NCI-H1694 treated with DMSO at 0.1 percent for 48 hours (cell line): ENCODE measurements at regions not wholly inside any gene's neighbourhood (a gene's known extent, or its start where the extent isn't known, plus 50 kb on each side); places are given as distances from the start of the nearest gene placed in this dataset.
A peak's percentile ranks its signal among the peaks of the same experiment; 100 is the strongest.
"Not testable (repeated sequence)": the region's sequence is repeated elsewhere in the genome, so short reads cannot be mapped to it uniquely, and the experiment has no call there.

Experiments used
- DNase-seq: peaks from one replicate; lab custom pipeline; 2025; lab: John Stamatoyannopoulos, UW

DNA sequence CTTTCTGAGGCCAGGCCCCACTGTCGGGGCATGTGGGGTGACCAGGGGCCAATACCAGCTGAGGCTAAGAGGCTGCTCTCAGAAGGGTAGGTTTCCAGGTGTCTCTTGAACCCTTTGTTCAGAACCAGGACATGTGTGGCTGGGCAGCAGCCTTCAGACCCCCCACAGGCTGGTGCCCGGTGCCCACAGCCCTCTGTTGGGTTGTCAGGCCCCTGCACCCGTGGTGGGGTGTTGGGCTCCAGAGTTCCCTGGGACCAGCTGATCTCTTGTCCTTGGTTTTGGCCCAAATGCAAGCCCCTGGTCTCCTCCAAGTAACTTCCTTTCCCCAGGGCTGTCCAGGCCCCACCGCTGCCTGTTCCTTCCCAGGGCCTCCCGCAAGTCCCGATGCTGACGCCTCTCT is 226.0 kb downstream of the TMEM121 start:
- not testable (repeated sequence) for DNase-seq

DNA sequence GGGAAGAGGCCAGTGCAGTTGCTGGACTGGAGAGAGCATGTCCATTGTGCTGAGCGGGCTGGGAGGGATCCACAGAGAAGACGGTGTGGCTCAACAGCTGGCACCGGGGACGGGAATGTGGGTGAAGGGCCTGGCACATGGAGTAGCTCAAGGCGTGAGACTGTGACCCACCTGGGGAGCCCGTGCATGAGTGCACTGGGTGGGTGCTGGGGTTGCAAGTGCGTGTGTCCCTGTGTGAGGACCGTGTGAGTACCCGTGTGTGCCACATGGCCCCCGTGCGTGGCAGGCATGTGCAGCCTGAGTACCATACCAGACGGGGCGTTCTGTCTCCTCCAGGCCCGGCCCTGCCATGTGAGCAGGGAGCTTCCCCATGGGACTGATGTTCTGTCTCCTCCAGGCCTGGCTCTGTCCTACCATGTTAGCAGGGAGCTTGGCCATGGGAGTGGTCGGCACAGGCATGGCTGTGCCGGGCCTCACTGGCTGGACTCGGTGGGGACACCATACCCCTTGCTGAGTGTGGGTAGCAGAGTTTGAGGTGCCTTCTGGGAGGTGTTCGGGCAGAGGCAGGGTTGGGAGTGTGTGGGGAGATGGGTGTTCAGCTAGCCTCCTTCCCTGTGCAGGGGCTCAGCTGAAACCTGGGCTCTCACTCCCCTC is 234.4 kb downstream of the TMEM121 start:
- DNase-seq: no peak

DNA sequence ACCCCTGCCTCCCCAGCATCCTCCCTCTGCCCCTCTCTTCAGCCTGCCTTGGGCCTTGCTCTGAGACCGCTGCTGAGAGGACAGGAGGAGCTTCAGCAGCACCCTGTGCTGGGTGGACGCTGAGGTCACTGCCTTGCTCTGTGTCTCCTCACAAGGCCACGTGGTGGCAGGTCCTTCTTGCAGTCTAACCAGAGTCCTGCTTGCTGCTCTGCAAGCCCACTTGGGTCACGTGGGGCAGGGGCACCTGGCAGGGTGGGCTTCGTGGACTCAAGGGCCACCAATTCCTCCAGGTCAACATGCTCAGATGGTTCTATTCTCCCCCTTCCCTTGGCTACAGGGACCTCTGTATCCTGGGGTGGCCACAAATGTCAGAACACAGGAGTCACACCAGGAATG is 235.0 kb downstream of the TMEM121 start:
- DNase-seq: not testable (repeated sequence)

DNA sequence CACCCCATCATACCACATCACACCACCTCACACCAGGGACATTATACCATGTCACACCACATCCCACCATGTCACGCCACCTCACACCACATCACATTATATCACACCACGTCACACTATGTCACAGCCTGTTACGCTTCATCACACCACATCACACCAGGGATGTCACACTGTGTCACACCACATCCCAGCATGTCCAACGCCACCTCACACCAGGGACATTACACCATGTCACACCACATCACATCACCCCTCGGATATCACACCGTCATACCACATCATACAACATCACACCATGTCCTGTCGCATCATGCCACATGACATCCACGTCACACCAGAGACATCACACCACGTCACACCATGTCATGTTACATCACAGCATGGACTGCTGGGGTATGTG is 235.5 kb downstream of the TMEM121 start:
- DNase-seq: no peak

DNA sequence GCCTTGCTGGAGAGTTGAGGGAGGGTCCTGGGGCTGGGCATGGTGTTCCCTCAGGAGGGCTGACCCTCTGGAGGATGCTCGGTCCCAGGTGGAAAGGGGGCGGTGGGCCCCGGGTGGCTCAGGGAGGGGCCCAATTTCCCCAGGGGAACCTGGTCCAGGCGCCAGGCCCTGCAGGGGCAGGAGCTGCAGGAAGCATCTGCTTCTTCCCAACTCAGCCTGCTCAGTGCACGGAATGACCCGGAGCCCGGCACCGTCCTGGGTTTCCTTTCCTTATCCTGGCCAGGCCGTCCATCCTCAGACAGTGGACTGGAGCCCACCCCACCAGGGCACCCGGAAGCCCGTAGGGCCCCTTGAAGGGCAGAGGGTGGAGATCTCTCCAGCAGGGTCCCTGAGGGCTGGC is 235.9 kb downstream of the TMEM121 start:
- not testable (repeated sequence) for DNase-seq

DNA sequence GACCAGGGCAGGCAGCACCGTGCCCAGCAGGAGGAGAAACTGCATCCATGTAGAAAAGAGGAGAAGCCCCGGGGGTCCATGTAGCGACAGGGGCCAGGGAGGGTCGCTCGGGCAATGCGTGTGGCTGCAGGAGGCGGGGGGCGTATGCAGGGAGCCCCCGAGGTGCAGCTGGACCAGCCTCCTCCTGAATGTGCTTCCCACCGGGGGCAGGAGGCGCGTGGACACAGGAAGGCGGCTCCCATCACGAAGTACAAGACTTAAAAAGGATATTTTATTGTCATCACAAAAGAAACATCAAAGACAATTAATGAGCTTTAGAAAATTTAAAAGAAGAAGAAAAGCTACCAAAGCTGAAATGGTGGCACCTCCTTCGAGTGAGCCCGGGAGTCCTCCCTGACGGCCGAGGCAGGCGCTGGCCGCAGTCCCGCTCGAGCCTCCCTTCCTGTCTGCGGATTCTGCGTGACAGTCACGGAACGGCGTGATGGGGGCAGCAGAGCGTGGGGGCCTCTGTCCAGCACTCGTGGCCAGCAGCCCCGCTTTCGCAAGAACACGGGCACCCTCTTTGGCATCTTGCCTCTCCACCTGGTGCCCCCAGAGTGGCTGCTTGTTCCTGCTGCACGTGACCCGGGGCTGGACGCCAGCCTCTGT is 238.0 kb downstream of the TMEM121 start:
- not testable (repeated sequence) for DNase-seq

DNA sequence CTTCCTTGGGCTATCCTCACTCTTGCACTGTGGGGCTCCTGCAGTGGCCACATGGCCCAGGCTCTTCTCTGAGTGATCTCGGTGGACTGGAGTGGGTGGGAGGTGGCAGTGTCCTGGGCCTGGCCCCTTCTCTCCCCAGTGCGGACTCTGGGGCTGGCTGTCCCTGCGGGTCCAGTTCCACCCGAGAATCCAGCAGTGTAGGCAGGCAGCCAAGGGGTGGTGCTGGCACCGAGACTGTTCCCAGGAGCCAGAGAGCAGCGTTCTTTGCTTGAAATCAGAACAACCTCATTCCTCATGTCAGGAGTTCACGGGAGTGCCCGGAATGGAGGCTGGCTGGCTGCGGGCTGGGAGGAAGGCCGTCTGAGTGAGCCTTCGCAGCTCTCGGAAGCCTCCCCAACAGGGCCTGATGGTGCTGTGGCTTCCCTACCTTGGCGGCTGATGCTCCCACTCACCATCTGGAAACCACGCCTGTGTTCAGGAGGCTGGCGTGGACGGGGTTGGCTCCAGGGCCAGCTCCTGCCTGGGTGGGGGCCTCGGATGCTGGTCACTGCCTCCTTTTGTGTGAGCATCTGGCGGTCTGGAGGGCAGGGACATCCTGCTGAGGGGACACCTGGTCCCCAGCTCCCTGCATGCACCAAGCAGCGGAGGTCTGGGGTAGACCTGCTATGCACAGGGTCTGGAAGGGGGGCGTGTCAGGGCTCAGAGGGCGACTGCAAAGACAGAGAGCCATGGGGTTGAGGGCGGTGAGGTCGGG is 238.9 kb downstream of the TMEM121 start:
- not testable (repeated sequence) for DNase-seq

DNA sequence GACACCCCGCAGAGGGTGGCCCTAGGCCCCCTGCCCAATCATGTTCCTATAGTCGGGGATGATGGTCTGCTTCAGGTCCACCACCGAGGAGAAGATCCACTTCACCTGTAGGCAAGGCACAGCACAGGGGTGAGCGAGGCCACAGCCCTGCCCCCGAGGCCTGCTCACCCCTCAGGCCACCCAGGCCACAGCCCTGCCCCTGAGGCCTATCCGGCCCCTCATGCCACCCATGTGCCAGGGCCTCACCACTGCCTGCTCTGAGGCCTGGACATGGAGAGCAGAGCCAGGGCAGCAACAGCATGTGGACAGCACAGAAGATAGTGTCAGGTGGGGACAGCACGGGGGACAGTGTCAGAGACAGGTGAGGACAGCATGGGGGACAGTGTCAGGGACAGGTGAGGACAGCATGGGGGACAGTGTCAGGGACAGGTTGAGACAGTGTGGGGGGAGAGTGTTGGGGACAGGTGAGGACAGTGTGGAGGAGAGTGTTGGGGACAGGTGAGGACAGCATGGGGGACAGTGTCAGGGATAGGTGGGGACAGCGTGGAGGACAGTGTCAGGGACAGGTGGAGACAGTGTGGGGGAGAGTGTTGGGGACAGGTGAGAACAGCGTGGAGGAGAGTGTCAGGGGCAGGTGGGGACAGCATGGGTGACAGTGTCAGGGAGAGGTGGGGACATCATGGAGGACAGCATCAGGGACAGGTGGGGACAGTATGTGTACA is 239.7 kb downstream of the TMEM121 start:
- no peak for DNase-seq

DNA sequence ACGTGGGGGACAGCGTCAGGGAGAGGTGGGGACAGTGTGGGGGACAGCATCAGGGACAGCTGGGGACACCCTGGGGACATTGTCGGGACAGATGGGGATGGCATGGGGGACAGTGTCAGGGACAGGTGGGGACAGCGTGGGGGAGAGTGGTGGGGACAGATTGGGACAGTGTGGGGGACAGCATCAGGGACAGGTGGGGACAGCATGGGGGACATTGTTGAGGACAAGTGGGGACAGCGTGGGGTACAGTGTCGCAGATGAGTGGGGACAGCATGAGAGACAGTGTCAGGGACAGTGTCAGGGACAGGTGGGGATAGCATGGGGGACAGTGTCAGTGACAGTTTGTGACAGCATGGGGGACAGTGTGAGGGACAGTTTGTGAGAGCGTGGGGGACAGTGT is 240.9 kb downstream of the TMEM121 start:
- no peak for DNase-seq

DNA sequence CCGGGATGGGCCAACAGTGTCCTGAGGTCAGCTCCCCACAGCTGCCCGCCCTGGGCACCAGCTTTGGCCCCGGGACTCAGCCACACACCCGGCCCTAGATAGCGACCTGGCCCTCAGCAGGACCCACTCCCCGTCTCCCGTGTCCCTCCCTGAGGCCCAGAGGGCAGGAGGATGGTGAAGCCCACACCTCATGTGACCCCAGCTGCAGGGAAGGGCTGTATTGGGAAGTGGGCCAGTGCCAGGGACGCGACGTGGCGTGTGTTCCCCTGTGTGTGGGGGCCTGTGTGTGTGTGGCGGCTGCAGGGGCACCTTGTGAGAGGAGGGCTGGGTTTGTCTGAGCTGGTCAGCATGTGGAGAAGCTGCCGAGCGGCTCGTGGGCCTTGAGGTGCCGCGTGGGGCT is 241.7 kb downstream of the TMEM121 start:
- not testable (repeated sequence) for DNase-seq

DNA sequence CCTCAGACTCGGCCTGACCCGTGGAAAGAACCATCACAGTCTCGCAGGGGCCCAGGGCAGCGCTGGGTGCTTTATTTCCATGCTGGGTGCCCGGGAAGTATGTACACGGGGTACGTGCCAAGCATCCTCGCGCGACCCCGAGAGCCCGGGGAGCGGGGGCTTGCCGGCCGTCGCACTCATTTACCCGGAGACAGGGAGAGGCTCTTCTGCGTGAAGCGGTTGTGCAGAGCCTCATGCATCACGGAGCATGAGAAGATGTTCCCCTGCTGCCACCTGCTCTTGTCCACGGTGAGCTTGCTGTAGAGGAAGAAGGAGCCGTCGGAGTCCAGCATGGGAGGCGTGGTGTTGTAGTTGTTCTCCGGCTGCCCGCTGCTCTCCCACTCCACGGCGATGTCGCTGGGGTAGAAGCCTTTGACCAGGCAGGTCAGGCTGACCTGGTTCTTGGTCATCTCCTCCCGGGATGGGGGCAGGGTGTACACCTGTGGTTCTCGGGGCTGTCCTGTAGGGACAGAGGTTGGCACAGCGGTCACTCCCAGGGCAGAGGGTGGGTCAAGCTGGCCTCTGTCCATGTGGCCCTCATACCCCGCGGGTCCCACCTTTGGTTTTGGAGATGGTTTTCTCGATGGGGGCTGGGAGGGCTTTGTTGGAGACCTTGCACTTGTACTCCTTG is 242.8 kb downstream of the TMEM121 start:
- DNase-seq: not testable (repeated sequence)

DNA sequence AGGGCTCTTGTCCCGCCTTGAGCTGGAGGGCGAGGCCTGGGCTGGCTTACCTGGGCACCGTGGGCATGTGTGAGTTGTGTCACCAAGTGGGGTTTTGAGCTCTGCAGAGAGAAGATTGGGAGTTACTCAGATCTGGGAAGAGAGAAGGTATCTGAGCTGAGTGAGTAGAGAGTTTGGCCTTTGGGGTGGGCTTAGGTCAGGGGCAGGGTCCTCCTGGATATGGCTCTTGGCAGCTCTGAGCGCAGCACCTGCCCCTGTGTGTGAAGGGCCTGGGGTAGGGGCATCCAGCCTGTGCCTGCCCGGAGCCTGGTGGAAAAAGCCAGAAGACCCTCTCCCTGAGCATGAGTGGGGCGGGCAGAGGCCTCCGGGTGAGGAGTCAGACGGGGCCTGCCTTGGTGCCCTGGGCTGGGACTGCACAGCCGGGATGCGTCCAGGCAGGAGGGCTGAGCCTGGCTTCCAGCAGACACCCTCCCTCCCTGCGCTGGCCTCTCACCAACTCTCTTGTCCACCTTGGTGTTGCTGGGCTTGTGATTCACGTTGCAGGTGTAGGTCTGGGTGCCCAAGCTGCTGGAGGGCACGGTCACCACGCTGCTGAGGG is 244.3 kb downstream of the TMEM121 start:
- DNase-seq: not testable (repeated sequence)

DNA sequence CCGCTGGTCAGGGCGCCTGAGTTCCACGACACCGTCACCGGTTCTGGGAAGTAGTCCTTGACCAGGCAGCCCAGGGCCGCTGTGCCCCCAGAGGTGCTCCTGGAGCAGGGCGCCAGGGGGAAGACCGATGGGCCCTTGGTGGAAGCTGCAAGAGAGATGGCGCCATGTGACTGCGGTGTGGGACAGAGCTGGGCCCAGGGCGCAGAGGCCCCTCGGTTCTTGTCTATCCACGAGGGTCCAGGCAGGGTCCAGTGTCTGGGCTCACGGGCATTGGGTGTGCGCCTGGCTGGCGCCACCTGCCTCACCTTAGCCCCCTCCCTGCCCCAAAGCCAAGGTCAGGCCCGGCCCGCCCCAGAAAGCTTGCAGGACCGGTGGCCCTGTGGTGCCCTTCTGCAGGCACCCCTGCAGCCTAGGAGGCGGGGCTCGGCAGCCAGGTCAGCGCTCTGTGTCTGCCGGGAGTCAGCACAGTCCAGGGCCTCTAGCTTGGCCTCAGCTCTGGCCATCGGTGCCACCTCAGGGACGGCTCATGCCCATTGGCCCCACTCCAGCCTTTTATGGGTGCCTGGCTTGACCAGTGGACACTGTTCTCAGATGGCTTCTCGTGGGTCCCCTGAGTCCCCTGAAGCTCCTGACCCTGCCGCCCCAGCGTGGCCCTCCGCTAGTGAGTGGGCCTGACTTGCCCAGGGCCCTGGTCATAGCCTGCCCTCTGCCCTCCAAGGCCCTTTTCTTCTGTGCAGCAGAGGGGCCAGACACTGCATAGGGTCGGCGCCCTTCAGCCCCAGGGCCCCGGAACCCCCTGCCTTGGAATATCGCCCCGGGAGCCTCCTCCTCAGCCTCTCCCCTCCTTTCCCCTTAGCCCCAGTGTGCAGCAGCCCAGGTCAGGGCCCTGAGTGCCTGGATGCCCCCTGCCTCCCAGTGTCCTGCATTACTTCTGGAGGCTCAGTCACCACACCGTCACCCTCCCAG is 245.2 kb downstream of the TMEM121 start:
- DNase-seq: not testable (repeated sequence)

DNA sequence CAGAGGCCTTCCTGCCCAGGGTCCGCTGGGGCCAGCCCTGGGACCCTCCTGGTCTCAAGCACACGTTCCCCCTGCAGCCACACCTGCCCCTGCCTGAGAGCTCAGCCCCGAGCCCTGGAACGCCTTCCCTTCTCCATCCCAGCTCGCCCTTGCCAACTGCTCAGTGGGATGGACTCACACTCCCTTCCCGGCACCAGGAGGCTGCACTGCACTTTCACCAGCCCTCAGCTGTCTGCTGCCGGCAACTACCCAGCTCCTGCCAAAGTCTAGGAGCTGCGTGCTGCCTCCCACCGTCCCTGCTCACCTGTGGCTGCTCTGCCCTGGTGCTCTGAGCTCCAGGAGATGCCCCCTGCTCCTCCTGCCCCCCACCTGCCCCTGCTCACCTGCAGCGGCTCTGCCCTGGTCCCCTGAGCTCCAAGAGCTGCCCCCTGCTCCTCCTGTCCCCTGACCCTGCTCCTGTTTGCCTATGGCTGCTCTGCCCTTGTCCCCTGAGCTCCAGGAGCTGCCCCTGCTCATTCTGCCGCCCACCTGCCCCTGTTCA is 246.4 kb downstream of the TMEM121 start:
- peak; percentile 17 for DNase-seq

DNA sequence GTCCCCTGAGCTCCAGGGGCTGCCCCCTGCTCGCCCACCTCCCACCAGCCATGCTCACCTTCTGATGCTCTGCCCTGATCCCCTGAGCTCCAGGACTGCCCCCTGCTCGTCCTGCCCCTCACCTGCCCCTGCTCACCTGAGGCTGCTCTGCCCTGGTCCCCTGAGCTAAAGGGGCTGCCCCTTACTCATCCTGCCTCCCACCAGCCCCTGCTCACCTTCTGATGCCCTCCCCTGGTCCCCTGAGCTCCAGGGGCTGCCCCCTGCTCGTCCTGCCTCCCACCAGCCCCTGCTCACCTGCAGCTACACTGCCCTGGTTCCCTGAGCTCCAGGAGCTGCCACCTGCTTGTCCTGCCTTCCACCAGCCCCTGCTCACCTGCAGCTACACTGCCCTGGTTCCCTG is 247.2 kb downstream of the TMEM121 start:
- no peak for DNase-seq

DNA sequence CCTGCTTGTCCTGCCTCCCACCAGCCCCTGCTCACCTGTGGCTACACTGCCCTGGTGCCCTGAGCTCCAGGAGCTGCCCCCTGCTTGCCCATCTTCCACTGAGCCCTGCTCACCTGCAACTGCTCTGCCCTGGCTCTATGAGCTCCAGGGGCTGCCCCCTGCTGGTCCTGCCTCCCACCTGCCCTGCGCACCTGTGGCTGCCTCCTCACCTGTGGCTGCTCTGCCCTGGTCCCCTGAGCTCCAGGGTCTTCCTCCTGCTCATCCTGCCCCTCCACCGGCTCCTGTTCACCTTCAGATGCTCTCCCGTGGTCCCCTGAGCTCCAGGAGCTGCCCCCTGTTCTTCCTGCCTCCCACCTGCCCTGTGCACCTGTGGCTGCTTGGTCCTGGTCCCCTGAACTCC is 247.6 kb downstream of the TMEM121 start:
- no peak for DNase-seq

DNA sequence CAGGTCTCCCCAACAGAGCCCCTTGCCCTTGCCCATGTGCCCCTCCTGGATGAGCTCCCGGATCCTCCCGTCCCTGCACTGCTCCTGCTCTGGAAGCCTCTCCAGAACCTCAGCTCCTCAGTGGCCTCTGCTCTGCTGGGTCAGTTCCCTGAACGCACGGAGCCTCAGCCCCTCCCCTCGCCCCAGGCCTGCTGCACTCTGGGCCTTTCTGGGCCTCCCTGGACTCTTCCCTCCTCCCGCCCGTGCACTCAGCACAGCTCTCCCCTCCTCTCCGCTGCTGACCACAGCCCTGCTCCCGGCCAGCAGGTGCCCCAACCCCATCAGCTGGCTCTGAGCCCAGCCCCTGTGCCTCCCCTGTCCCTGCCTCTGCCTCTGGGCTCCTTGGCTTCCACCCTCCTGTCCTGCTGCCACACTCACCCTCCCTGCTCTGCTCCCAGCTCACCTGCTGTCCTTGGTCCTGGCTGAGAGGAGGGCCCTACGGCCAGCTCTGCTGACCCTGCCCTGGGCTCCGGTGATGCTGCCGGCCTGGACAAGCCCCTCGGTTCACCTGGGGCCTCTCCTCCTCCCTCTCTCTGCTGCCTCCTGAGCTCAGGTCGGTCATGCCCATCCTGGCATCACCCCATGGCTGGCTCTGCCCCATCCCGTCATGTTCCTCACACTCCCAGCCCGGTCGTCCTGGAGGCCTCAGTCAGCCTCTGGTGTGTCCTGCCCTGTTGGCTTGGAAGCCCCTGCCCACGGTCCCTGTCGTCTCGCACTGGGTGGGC is 248.4 kb downstream of the TMEM121 start:
- not testable (repeated sequence) for DNase-seq

DNA sequence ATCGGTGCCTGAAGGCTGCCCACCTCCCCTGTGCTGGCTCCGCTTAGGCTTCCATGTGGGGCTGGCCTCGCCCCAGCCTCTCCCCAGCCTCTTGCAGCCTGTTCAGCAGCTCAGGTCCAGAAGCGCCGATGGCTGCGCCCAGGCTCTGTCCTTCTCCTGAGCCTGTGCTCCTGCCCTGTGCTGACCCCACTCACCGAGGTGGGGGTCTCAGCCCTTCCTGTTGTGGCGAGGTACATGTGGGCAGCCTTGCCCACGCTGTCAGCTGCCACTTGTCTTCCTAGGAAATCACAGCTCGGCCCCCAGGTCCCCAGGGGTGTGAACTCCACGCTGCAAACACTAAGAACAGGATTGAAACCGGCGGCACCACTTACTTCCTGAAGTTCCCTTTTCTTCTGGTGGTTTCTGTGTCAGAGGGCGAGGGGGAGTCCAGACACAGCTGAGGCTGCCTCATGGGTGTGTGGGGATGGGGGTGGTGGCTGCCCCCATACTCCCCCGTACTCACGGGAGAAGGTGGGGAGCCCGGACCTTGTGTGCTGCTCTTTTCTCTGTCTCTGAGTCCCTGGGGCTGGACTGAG is 249.1 kb downstream of the TMEM121 start:
- not testable (repeated sequence) for DNase-seq

DNA sequence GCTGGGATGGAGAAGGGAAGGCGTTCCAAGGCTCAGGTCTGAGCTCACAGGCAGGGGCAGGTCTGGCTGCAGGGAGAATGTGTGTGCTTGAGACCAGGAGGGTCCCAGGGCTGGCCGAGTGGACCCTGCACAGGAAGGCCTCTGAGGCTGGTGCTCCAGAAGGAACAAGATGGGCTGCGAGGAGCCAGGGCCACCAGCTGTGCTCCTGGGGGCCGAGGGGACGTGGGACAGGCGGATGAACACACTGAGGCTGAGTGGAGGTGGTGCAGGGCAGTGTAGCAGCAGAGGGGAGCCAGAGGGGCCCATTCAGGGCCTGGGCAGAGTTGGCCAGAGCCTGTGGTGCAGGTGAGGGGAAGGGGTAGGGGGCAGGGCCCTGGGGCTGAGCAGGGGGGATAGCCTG is 249.7 kb downstream of the TMEM121 start:
- DNase-seq: not testable (repeated sequence)
